NCI-H2081 (cell line): ENCODE measurements at regions not wholly inside any gene's neighbourhood (a gene's known extent, or its start where the extent isn't known, plus 50 kb on each side); places are given as distances from the start of the nearest gene placed in this dataset.
"Not testable (repeated sequence)": the region's sequence is repeated elsewhere in the genome, so short reads cannot be mapped to it uniquely, and the experiment has no call there.

Experiments used
- DNase-seq, 2 experiments: peaks; one replicate each; lab custom pipeline; 2025; lab: John Stamatoyannopoulos, UW

DNA sequence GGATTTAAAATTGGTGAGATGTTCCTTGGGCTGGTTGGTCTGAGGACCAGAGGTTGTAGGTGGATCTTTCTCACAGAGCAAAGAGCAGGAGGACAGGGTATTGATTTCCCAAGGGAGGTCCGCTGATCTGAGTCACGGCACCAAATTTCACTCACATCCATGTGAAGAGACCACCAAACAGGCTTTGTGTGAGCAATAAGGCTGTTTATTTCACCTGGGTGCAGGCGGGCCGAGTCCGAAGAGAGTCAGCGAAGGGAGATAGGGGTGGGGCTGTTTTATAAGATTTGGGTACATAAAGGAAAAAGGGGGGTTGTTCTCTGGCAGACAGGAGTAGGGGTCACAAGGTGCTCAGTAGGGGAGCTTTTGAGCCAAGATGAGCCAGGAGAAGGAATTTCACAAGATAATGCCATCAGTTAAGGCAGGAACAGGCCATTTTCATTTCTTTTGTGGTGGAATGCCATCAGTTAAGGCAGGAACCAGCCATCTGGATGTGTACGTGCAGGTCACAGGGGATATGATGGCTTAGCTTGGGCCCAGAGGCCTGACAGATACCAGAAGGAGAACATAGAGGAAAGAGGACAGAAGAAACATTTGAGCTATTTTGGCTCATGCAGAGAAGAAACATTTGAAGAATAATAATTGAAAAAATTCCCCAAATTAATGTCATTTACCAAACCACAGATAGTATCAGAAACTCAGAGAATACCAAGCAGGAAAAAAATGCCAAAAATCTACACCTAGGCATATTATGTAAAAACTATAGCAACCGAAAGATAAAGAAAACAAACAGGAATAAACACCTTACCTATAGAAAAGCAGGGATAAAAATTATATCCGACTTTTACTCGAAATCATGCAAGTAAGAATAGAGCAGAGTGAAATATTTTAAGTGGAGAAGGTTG is 585.2 kb upstream of the MDGA2 start:
- DNase-seq: not testable (repeated sequence)

- DNase-seq: not testable (repeated sequence)
These were observed 584.5 kb upstream of the MDGA2 start for GRCh38 chr14:48259876-48260275.

DNA sequence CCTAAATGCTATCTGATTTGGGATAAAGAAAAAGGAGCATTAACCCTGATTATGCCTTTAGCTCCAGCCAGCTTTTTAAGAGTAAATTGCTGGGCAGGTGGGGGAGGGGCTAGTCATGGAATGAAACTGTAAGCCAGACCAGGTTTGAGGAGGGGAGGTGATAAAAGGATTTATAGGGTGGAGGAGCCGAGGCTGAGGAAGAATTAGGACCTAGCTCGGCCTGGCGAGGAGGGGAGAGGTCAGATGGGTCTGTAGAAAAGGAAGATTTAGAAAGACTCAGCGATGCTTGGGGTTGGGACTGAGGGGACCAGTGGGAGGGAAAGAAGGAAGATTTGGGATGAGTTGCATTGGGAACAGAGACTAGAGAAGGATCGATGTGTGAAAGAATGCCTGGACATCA is 583.8 kb upstream of the MDGA2 start:
- not testable (repeated sequence) for DNase-seq

GRCh38 chr14:48258703-48259102 is 583.3 kb upstream of the MDGA2 start:
- not testable (repeated sequence) for DNase-seq

DNA sequence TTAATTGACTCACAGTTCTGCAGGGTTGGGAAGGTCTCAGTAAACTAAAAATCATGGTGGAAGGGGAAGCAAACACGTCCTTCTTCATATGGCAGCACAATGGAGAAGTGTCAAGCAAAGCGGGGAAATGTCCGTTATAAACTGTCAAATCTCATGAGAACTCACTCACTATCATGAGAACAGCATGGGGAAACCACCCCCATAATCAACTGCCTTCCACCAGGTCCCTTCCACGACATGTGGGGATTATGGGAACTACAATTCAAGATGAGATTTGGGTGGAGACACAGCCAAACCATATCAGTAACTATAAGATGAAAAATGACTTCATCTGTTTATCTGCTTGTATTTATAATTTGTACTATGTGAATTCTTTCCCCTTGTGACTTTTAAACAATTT is 577.6 kb upstream of the MDGA2 start:
- DNase-seq: no peak

DNA sequence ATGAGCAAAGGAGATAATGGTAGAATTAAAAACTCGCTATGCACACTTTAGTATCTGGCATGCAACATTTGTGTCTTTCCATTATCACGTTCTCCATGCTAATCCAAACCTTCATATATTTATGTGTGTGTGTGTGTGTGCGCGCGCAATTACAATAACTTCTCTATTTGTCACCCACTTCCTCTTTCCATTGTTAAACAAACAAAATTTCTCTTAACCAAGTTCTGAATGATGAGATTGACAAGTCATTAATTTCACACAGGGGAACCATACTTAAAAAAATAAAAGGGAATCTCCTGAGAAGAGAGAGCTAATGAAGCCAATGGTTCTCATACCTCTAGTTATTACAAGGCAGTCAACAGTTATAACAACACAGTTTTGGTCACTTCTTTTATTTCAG is 575.9 kb upstream of the MDGA2 start:
- no peak for DNase-seq

DNA sequence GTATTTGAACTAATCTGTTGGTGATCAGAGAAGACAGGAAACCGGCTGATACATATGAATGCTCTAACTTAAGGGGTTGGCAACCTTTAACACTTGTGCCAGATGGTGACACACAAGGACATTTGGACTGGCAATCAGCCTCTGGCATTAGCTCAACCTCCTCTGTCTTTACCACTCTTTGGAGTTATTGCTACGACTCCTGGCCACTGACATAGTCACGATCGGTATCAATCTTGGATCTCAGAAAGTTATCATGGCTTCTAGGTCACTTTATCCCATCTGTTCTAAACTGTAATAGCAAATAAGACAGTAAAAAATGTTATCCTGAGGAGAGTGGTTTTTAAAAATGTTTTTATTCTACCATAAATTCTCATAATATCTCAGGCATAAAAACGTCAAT is 575.2 kb upstream of the MDGA2 start:
- no peak for DNase-seq

DNA sequence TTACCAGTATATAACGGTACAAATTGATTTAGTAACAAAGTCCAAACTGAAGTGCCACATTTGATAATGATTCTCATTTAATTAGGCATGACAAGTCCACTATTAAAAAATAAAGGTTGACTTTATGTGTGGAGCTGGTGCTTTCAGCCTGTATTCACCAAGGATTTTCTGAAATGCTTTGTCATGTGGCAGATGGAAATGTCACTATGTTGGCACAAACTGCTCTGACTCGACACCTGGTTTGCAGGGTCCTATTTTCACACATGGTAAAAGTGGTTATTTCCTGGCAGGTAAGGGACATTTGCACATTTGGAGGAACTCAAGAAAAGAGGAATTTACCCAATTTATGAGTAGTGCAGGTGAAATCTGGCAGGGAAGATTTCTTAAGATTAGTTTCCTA is 572.6 kb upstream of the MDGA2 start:
- DNase-seq: peak in 1 of 2 experiments; percentile 32

GRCh38 chr14:48243900-48244299 is 568.5 kb upstream of the MDGA2 start:
- no peak for DNase-seq

GRCh38 chr14:48229091-48229490 is 553.7 kb upstream of the MDGA2 start:
- peak in 1 of 2 experiments; percentile 15 for DNase-seq

GRCh38 chr14:48193893-48194292 is 518.5 kb upstream of the MDGA2 start:
- no peak for DNase-seq

DNA sequence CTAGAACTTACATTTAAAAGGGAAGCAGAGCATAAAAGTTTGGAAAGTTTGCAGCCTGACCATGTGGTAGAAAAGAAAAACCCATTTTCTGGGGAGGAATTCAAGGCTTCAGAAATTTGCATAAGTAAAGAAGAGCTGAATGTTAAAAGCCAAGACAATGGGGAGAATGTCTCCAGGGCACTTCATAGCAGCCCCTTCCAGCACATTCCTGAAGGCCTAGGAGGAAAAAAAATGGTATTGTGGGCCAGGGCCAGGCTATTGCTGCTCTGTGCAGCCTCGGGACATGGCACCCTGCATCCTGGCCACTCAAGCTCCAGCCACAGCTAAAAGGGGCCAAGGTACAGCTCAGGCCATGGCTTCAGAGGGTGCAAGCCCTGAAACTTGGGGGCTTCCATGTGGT is 474.2 kb upstream of the MDGA2 start:
- not testable (repeated sequence) for DNase-seq

DNA sequence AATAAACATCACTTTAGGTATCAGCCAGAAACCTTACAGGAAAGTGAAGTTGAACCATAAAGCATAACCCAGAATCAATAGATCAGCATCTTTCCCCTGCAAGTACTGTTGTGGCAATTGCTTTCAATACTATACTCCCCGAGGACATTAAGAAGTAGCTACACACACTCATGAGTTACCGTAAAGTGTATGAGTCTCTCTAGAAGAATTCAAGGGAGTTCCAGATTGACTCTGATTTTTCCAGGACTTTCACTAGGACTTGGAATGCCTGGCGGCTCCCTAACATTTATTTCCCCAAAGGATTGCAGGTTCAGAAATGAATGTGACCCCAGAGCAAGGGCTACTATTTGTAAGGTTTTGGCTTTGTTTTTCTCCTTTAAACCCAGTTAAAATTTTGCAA is 465.4 kb upstream of the MDGA2 start:
- DNase-seq: no peak

DNA sequence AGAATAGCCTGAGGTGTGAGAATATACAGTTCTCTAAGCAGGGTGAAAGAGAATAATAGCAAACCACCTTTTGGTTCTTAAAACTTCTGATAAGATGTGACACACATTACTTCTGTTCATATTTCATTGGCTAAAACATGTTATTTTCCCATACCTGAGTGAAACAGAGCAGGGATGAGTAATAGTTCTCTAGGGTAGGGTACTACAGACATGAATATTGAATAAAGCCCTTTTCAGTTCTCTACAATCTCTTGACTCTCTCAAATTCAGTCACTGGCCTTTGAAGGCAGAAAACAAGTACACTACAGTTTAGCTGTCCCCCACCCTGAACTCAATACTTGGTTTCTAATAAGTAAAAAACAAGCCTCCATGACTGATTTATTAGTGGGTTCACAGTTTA is 454.1 kb upstream of the MDGA2 start:
- no peak for DNase-seq

DNA sequence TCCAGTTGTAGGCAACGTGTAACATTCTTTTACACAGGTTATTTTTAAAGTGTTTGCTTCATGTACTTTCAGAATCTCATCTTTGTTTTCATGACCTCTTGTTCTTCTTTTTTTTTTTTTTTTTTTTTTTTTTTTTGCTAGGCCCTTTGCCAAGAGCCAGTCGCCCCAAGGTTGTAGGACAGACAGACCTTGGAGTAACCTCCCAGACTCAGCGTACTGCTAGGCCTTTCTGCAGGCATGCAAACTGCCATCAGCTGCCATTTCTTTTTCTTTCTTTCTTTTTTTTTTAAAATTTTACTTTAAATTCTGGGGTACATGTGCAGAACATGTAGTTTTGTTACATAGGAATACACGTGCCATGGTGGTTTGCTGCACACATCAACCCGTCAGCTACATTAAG is 452.3 kb upstream of the MDGA2 start:
- no peak for DNase-seq

- no peak for DNase-seq
These were observed 450.2 kb upstream of the MDGA2 start for GRCh38 chr14:48125654-48126053.

DNA sequence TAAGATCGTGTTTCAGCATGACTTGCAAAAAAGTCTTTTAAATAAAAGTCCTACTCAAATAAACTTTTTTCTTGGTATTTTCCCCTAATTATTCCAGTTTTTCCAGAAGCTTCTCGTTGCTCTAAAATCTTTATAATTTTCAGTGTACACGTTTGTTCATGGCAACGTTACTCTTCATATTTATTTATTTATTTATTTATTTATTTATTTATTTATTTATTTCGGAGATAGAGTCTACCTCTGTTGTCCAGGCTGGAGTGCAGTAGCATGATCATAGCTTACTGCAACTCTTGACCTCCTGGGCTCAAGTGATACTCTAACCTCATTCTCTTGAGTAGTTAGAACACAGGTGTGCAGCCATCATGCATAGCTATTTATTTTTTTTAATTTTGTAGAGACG is 438.3 kb upstream of the MDGA2 start:
- no peak for DNase-seq

GRCh38 chr14:48111151-48111550 is 435.7 kb upstream of the MDGA2 start:
- no peak for DNase-seq

- no peak for DNase-seq
These were observed 432.2 kb upstream of the MDGA2 start for GRCh38 chr14:48107646-48108045.

GRCh38 chr14:48096897-48097296 is 421.5 kb upstream of the MDGA2 start:
- DNase-seq: no peak

DNA sequence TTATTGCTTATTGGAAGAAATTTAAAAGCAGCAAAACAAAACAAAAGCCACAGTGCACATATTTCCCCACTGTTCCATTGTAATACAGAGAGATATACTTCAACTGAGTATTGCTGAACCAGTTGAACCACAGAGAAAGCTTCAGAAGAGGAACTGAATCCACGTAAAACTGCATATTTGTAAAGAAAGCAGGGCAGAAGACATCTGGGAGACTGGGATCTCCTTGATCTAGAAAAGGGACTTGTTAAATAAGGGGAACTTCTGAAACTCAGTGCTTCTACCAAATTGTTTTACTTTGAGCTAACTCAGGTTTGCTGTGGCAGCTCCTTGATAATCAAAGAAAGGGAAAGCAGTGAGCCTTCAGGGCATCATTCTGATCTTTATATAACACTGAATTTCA is 411.1 kb upstream of the MDGA2 start:
- no peak for DNase-seq

DNA sequence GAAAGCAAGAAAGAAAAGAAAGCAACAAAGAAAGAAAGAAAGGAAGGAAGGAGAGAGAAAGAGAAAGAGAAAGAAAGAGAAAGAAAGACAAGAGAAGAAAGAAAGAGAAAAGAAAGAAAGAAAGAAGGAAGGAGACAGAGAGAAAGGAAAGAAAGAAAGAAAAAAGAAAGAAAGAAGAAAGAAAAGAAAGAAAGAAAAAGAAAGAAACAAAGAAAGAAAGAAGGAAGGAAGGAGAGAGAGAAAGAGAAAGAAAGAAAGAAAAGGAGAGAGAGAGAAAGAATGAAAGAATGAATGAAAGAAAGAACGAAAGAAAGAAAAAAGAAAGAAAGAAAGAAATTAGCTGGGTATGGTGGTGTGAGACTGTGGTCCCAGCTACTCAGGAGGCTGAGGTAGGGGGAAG is 400.1 kb upstream of the MDGA2 start:
- no peak for DNase-seq

GRCh38 chr14:48052973-48053372 is 377.6 kb upstream of the MDGA2 start:
- DNase-seq: no peak

DNA sequence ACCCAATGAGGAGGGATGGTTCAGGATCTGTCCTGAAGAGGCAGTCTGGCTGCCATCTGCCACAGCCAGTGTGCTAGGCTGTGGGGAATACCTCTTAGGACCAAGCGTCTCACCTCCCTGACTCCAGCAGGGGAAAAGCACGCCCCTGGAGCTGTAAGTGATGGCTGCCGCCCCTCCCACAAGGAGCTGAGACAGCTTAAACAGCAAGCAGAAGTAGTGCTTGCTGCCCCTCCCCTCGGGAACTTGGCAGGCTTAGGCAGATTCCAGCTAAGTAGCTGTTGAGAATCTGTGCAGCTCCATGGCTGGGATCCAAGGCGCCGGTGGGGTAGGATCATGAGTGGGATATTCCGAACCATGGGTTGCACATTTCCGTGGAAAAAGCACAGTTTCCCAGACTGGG is 360.4 kb upstream of the MDGA2 start:
- DNase-seq: no peak
